HG02870 (cell line): ENCODE measurements at regions not wholly inside any gene's neighbourhood (a gene's known extent, or its start where the extent isn't known, plus 50 kb on each side); places are given as distances from the start of the nearest gene placed in this dataset.
"Not testable (repeated sequence)": the region's sequence is repeated elsewhere in the genome, so short reads cannot be mapped to it uniquely, and the experiment has no call there.

Source experiments
- ATAC-seq: cut with Tn5 transposase; IDR thresholded peaks from one replicate; pipeline ENCODE4 v1.9.1; 2021; ENCODE audit warnings: mild to moderate bottlenecking, moderate library complexity; ENCODE audit not compliant: unreplicated experiment

DNA sequence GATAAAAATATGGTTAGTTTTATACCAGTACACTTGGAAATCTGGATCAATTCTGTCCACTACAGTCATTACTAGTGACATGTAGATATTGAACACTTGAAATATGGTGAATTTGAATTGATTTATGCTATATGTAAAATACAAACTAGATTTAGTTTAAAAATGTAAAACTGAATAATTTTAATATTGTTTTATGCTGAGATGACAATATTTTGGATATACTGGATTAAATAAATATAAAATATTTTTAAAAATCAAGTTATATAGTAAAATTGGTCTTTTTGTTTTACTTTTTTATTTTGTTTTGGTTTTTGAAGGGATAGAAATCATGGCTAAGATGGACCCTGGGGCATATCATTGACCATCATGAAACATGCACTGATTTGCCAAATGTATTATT, 1372.8 kb upstream of the CDH18 start:
- not testable (repeated sequence) for ATAC-seq

- not testable (repeated sequence) for ATAC-seq
These were observed 1353.9 kb upstream of the CDH18 start for GRCh38 chr5:21341948-21342261.

GRCh38 chr5:21341203-21341947, 1353.4 kb upstream of the CDH18 start:
- ATAC-seq = not testable (repeated sequence)

DNA sequence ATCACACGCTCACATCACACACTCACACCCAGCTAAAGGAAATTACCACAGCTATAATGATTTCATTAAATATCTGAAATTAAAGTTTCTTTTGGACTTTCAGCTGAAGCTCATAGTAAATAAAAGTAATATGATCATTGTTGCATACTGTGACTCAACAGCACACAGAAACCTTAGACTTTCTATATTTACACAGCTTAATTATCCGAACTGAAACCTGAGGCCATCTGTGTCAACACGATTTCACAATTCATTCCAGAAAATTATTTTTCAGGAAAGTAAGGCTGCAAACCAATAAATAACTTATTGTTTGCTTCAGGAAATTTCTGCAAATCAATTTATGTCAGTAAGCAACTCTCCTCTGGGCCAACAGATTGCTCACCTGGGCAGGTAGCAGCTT, 1352.2 kb upstream of the CDH18 start:
- ATAC-seq = not testable (repeated sequence)

DNA sequence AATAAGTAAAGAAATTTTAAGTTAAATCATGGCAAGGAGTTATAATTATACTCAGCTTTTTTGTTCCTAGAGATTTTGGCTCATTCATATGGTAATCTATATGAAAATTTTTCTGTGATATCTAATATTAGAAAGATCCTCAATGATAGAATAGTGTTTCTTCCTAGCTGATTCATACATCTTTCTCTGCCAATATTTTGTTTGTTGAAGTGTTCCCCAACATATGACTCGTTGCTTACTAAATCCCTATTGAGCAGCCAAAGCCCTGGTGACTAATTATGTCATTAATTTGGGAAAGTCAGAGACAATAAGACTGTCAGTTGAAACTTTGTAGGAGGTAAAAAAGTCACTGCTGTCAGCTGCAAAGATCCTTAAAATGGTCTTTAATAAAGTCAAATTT, 1348.5 kb upstream of the CDH18 start:
- not testable (repeated sequence) for ATAC-seq

DNA sequence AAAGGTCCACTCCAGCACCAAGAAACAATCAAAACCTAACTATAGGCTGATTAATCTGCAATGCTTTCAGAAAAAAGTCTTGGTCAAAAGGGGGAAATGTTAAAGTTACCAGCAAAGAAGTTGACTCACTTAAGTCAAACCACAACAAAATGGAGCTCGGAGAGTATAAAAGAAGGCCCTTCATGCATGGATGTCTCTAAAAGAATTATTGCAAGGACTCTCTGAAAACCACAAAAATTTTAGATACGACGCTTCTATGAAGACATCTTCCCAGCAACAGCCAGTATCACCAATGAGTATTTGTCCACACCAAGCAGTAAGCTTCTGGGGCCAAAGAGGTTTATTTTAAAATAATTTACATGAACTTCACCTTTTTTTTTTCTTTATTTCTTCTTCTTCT, 1327.4 kb upstream of the CDH18 start:
- ATAC-seq = not testable (repeated sequence)

- ATAC-seq = not testable (repeated sequence)
These were observed 1313.2 kb upstream of the CDH18 start for GRCh38 chr5:21301205-21301604.

DNA sequence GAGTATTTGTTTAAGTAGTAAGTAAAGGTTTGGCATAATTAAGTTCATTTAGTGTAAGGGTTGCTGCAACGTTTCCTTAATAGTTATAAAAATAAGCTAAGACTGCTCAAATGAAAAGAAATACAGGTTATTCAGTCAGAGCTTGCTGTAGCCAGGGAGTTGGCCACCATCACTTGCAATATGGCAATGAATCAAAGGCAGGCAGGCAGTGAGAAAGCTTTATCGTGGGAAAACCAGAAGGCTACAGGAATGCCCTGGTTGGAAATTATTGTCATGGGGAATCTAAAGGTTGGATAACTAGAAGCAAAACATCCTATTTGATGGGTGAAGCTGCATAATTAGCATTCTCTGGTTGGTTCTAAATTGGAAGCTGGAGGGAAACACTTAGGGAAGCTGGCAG, 1286.4 kb upstream of the CDH18 start:
- ATAC-seq = not testable (repeated sequence)

- no peak for ATAC-seq
These were observed 1275.4 kb upstream of the CDH18 start for GRCh38 chr5:21263361-21263760.

GRCh38 chr5:21254161-21254560, 1266.2 kb upstream of the CDH18 start:
- ATAC-seq = no peak

DNA sequence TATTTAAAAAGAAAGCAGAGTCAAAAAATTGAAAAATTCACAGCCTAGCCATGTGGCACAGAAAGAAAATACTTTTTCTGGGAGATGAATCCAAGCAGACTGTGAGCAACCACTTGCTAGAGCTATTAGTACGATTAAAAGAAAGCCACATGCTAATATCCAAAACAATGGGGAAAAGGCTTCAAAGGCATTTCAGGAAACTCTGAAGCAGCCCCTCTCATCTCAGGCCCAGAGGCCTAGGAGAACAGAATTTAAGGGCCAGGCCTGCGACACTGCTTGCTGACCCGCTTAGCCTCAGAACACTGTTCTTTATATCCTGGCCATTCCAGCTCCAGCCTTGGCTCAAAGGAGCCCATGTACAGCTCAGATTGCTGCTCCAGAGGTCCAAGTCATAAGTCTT, 1257.0 kb upstream of the CDH18 start:
- no peak for ATAC-seq

DNA sequence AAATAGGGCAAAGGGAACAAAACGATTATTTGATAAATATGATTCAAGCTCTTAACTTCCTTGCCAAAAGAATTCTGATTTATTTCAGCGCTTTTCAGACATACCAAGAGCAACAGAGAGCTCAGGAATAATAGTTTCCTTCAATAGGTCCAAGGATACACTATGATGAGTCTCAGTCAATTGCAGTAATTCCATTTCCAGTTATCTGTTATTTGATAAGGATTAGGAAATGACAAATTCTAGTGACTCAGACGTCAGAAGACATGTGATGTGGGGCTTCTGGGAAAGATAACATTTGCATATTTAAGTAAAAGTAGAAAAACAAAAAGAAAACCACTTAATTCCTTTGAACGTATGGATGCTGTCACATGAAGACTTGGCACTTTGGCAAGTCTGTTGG, 1250.8 kb upstream of the CDH18 start:
- ATAC-seq = no peak

GRCh38 chr5:21237461-21237860, 1249.5 kb upstream of the CDH18 start:
- ATAC-seq = no peak

DNA sequence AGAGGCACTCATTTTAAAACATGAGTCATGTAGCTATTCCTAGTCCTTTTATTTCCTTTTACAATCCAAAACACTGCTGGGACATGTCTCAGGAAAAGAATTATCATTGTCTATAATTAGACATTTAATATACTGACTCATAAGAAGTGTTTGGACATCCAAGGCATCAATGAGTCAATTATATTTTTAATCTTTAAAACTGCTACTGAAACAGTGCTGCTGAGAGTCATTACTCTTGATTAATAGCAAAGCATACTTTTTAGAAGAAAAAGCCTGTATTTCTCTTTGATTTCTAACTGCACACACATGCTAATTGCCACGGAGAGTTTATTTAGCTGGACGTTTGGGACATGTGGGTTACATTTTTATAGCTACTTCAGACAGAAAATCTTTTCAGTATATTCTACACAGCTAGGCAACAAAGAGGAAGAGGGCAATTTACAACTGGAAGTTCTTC, 1249.0 kb upstream of the CDH18 start:
- ATAC-seq = no peak

DNA sequence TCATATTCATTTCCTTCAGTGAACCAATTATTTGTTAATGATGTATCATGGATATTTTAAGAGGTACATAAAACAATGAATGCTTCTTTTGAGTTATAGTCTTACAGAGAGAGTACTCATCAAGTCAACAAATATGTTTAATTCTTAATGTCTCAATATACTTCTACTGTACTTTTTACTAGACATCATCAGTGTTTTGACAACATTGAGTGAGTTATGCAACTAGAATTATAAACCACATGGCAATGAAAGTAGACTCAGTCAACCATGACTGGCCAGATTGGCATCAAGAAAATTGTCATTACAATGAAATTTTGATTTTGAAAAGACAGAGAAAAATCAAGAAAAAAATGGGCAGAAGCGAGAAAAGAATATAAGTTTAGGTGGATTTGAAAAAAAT, 1248.1 kb upstream of the CDH18 start:
- no peak for ATAC-seq

- ATAC-seq = no peak
These were observed 1237.4 kb upstream of the CDH18 start for GRCh38 chr5:21225223-21226064.

- no peak for ATAC-seq
These were observed 1233.6 kb upstream of the CDH18 start for GRCh38 chr5:21221616-21222015.

DNA sequence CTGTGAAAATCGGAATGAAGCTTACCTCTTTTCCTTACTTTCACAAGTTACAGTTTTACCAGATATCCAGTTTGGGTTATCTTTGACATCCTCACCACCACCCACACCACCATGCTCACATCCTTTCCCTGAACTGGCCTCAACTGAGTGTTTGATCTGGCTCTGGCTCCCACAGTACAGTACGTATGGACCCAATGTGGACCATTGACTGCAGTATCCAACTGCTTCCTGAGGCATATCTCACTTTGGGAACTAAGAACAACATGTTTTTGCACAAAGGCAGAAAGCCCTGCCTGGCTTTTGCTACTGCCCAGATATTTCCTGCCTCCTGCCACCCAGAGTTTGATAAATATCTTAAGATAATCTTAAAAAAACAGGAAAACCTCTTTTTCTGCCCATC, 1232.0 kb upstream of the CDH18 start:
- ATAC-seq = no peak

- no peak for ATAC-seq
These were observed 1231.3 kb upstream of the CDH18 start for GRCh38 chr5:21219251-21219650.

DNA sequence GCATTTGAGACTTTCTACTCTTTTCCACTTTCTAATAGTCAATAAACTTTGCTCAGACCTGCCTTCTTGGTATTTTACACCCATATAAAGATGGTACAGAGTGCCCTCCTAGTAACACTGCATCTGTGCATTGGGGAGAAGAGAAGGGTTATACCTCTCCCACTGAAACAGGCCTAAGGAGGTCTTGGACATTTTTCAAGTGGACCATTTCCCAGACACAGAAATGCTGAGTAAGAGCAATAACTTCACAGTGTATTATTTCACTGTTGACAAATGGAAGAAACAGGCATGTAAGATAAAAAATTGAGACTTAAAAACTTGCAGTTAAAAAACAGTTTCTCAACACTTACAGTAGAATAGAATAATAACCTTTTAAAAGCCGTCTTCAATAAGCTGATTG, 1224.0 kb upstream of the CDH18 start:
- ATAC-seq = no peak

DNA sequence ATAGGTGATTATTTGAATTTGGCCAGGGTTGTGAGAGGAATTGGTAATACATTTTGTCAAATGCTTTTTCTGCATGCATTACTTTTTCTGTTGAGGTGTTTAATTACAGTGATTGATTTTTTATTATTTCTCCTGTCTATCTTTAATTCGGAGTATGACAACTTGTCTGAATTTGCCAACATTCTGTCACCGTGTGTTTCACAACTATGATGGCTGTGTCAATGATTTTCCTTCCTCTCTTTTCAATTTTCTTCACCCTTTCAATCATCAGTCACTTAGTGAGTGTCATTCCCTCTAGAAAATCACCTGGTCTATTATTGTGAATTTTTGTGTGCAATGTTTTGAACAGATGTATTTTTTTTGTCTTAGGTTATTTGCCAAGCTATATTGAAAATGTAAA, 1221.4 kb upstream of the CDH18 start:
- ATAC-seq = no peak

- ATAC-seq = no peak
These were observed 1211.1 kb upstream of the CDH18 start for GRCh38 chr5:21199087-21199486.
